Fibroblast of lung (primary cell): ENCODE measurements at regions not wholly inside any gene's neighbourhood (a gene's known extent, or its start where the extent isn't known, plus 50 kb on each side); places are given as distances from the start of the nearest gene placed in this dataset.
A peak's percentile ranks its signal among the peaks of the same experiment; 100 is the strongest.
"Not testable (repeated sequence)": the region's sequence is repeated elsewhere in the genome, so short reads cannot be mapped to it uniquely, and the experiment has no call there.

Source experiments
- DNase-seq, 2 donors: peaks; one replicate each; pipeline versions ENCODE4 v3.0.0 to v3.0.0-alpha.2; 2010; ENCODE audit warnings: low read depth in 2 of 2
- H2AFZ ChIP-seq: 2 replicates; pipeline ENCODE4 v1.5.1; 2012; ENCODE audit warnings: low read length, control low read depth, inconsistent platforms
- H3K27ac ChIP-seq: 2 replicates; pipeline ENCODE4 v1.5.1; 2011; ENCODE audit warnings: low read length, control low read depth; ENCODE audit not compliant: insufficient read depth
- H3K27me3 ChIP-seq: 2 replicates; pipeline ENCODE4 v1.5.1; 2011; ENCODE audit warnings: mild to moderate bottlenecking, low read length; ENCODE audit not compliant: control insufficient read depth, insufficient read depth
- H3K36me3 ChIP-seq: 2 replicates; pipeline ENCODE4 v1.5.1; 2011; ENCODE audit warnings: low read length; ENCODE audit not compliant: control insufficient read depth, insufficient read depth
- H3K4me1 ChIP-seq: 2 replicates; pipeline ENCODE4 v1.5.1; 2011; ENCODE audit warnings: low read length; ENCODE audit not compliant: control insufficient read depth, insufficient read depth; ENCODE audit errors: extremely low read depth
- H3K4me2 ChIP-seq: 2 replicates; pipeline ENCODE4 v1.5.1; 2011; ENCODE audit warnings: low read length, control low read depth; ENCODE audit not compliant: insufficient read depth; ENCODE audit errors: extremely low read depth
- H3K4me3 ChIP-seq, 4 experiments: fragments of 200-600 bp in 1 of 4; sonication (generic) in 1 of 4; replicated peaks in 1 of 4; 2 replicates each; pipeline ENCODE4 v1.5.1; 2011 to 2016; ENCODE audit warnings: low read length in 4 of 4, low read depth in 3 of 4, mild to moderate bottlenecking in 3 of 4, control low read depth in 2 of 4, inconsistent platforms in 1 of 4, mixed read lengths in 1 of 4; ENCODE audit not compliant: insufficient read depth in 1 of 4; ENCODE audit errors: control extremely low read depth in 1 of 4
- H3K79me2 ChIP-seq: 2 replicates; pipeline ENCODE4 v1.5.1; 2012; ENCODE audit warnings: mild to moderate bottlenecking, low read length, inconsistent platforms; ENCODE audit not compliant: control insufficient read depth, insufficient read depth
- H3K9ac ChIP-seq: 2 replicates; pipeline ENCODE4 v1.5.1; 2011; ENCODE audit warnings: mild to moderate bottlenecking, low read length, control low read depth; ENCODE audit not compliant: insufficient read depth
- H3K9me3 ChIP-seq: 2 replicates; pipeline ENCODE4 v1.5.1; 2012; ENCODE audit warnings: low read depth, low read length; ENCODE audit not compliant: control insufficient read depth, insufficient read depth
- H4K20me1 ChIP-seq: 2 replicates; pipeline ENCODE4 v1.5.1; 2011; ENCODE audit warnings: low read length; ENCODE audit not compliant: control insufficient read depth, insufficient read depth; ENCODE audit errors: extremely low read depth
- EZH2 ChIP-seq: IDR thresholded peaks from 2 replicates; pipeline ENCODE4 v1.5.1; 2012; ENCODE audit warnings: low read length, control low read depth, mild to moderate bottlenecking; ENCODE audit errors: missing control alignments
- TF ChIP-seq, protein P1 (sequence below), 2 donors: IDR thresholded peaks in 1 of 2; conservative IDR thresholded peaks in 1 of 2; 1 replicate in 1 of 2; 2 replicates in 1 of 2; pipeline ENCODE4 v1.5.1; 2011 to 2012; ENCODE audit warnings: low read length in 2 of 2, control low read depth in 1 of 2, inconsistent platforms in 1 of 2, low read depth in 1 of 2, mild to moderate bottlenecking in 1 of 2

DNA sequence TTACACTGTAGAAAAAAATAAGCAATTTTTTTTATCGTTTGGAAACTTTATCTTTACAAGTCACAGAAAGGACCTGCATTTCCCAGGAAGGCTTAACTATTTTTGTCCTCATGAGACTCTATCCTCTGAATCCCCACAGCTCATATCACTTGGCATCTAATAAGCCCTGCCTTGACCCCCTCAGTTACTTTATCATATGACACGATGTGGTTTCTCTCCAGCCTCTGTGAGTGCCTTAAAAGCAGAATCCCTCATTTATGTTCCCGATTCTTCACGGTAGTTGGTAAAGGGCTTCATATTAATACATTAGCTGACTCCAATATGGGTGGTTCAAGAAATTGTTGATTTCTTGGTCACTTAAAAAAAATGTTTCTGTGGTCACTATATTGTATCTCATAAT lies 296.6 kb upstream of the GRAMD2B start:
- H3K27ac ChIP-seq = no peak overlapping the region
- no peaks in the 10 kb centered on the region for H3K4me1 ChIP-seq
- no peaks in the 10 kb centered on the region for H4K20me1 ChIP-seq
- H2AFZ ChIP-seq = no peak overlapping the region
- no peak overlapping the region for H3K4me2 ChIP-seq
- no peak overlapping the region for H3K4me3 ChIP-seq
- H3K9ac ChIP-seq = no peak overlapping the region
- no peaks in the 10 kb centered on the region for H3K79me2 ChIP-seq
- H3K9me3 ChIP-seq = no peaks in the 10 kb centered on the region
- TF ChIP-seq EZH2 = no peak
- no peaks in the 10 kb centered on the region for H3K36me3 ChIP-seq
- no peak for DNase-seq
- H3K27me3 ChIP-seq = no peaks in the 10 kb centered on the region

GRCh38 chr5:126127371-126127770 lies 295.8 kb upstream of the GRAMD2B start:
- not testable (repeated sequence) for H3K27ac ChIP-seq, H3K4me1 ChIP-seq, H3K79me2 ChIP-seq, H3K9me3 ChIP-seq, H2AFZ ChIP-seq, H3K36me3 ChIP-seq, H4K20me1 ChIP-seq, H3K27me3 ChIP-seq, H3K4me3 ChIP-seq, H3K4me2 ChIP-seq, H3K9ac ChIP-seq
- peak in 1 of 2 donors; percentile 23 for DNase-seq

- DNase-seq = no peak
- no peak overlapping the region for H3K9ac ChIP-seq
- H3K27me3 ChIP-seq = no peaks in the 10 kb centered on the region
- H3K36me3 ChIP-seq = no peaks in the 10 kb centered on the region
- no peaks in the 10 kb centered on the region for H3K4me1 ChIP-seq
- no peak overlapping the region for H3K27ac ChIP-seq
- no peaks in the 10 kb centered on the region for H4K20me1 ChIP-seq
- no peaks in the 10 kb centered on the region for H3K9me3 ChIP-seq
- TF ChIP-seq EZH2 = no peak
- TF ChIP-seq, protein P1, sequence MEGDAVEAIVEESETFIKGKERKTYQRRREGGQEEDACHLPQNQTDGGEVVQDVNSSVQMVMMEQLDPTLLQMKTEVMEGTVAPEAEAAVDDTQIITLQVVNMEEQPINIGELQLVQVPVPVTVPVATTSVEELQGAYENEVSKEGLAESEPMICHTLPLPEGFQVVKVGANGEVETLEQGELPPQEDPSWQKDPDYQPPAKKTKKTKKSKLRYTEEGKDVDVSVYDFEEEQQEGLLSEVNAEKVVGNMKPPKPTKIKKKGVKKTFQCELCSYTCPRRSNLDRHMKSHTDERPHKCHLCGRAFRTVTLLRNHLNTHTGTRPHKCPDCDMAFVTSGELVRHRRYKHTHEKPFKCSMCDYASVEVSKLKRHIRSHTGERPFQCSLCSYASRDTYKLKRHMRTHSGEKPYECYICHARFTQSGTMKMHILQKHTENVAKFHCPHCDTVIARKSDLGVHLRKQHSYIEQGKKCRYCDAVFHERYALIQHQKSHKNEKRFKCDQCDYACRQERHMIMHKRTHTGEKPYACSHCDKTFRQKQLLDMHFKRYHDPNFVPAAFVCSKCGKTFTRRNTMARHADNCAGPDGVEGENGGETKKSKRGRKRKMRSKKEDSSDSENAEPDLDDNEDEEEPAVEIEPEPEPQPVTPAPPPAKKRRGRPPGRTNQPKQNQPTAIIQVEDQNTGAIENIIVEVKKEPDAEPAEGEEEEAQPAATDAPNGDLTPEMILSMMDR (conservative IDR thresholded peaks at IDR 0.05 in 1 of 2, IDR thresholded peaks at IDR 0.05 in 1 of 2; ENCODE audit: low read depth in 1 of 2, low read length in 2 of 2) = no peak
- H3K79me2 ChIP-seq = no peaks in the 10 kb centered on the region
- no peak overlapping the region for H2AFZ ChIP-seq
- no peak overlapping the region for H3K4me3 ChIP-seq
- H3K4me2 ChIP-seq = no peak overlapping the region
Observed at GRCh38 chr5:126129431-126129830, 293.8 kb upstream of the GRAMD2B start.

DNA sequence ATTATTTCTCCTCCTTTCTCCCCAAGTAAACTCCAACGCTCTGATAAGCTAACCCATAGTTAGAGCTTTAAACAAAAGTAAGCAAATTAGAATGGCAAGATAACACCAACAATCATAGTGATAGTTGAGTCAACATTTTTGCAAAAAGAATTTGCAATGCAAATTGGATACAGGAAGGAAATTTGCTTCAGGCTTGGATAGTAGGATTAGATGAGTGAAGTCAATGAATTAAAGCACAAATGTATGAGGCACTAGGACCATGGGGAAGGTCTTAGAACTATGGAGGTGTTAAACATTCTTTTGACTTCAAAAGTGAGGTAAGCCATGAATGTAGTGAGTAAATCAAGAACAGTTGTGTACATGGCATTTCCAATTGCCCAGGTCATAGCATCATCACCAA lies 289.8 kb upstream of the GRAMD2B start:
- H3K9ac ChIP-seq = no peak overlapping the region
- DNase-seq = no peak

More for the DNA sequence above, 289.8 kb upstream of the GRAMD2B start:
- no peaks in the 10 kb centered on the region for H4K20me1 ChIP-seq
- H3K4me3 ChIP-seq = no peak overlapping the region
- no peak overlapping the region for H3K4me2 ChIP-seq
- no peaks in the 10 kb centered on the region for H3K36me3 ChIP-seq
- H3K79me2 ChIP-seq = no peaks in the 10 kb centered on the region
- no peaks in the 10 kb centered on the region for H3K27me3 ChIP-seq
- H3K4me1 ChIP-seq = no peaks in the 10 kb centered on the region
- no peak overlapping the region for H2AFZ ChIP-seq
- no peaks in the 10 kb centered on the region for H3K9me3 ChIP-seq
- no peak overlapping the region for H3K27ac ChIP-seq
- TF ChIP-seq EZH2 = no peak
- TF ChIP-seq, protein P1 (conservative IDR thresholded peaks at IDR 0.05 in 1 of 2, IDR thresholded peaks at IDR 0.05 in 1 of 2; ENCODE audit: low read depth in 1 of 2, low read length in 2 of 2) = no peak
